Testis (tissue), 2 donors: ENCODE measurements at regions not wholly inside any gene's neighbourhood (a gene's known extent, or its start where the extent isn't known, plus 50 kb on each side); places are given as distances from the start of the nearest gene placed in this dataset.
A peak's percentile ranks its signal among the peaks of the same experiment; 100 is the strongest.

Experiments
- DNase-seq: peaks from one replicate; pipeline ENCODE4 v3.0.0-alpha.2; 2019
- H3K27ac ChIP-seq, 2 donors: fragments of 200-600 bp; sonication (generic); one replicate each; pipeline ENCODE4 v1.5.1; 2019
- H3K27me3 ChIP-seq: fragments of 200-600 bp; sonication (generic); one replicate; pipeline ENCODE4 v1.5.1; 2019
- H3K36me3 ChIP-seq: fragments of 200-600 bp; sonication (generic); one replicate; pipeline ENCODE4 v1.5.1; 2017; ENCODE audit warnings: low read depth; ENCODE audit errors: missing control alignments
- H3K4me1 ChIP-seq: fragments of 200-600 bp; sonication (generic); one replicate; pipeline ENCODE4 v1.5.1; 2019
- H3K4me3 ChIP-seq, 2 donors: fragments of 200-600 bp; sonication (generic); one replicate each; pipeline ENCODE4 v1.5.1; 2017 to 2019
- H3K9me3 ChIP-seq: fragments of 200-600 bp; sonication (generic); one replicate; pipeline ENCODE4 v1.5.1; 2017
- CTCF ChIP-seq, 3 experiments: fragments of 450-650 bp in 2 of 3; fragments of 200-600 bp in 1 of 3; sonication (generic) in 1 of 3; IDR thresholded peaks; one replicate each; pipeline ENCODE4 v1.5.1; 2016 to 2019; ENCODE audit warnings: antibody characterized with exemption in 3 of 3, mild to moderate bottlenecking in 2 of 3, moderate library complexity in 1 of 3
- POLR2A ChIP-seq: fragments of 450-650 bp; IDR thresholded peaks from one replicate; pipeline ENCODE4 v1.6.1; 2017; ENCODE audit warnings: antibody characterized with exemption, mild to moderate bottlenecking, moderate library complexity
- WGBS, 2 donors: methylation state at CpG; one replicate each; pipeline ENCODE4 v1.1.5; 2018; 5-methylcytosine and 5-hydroxymethylcytosine counted together
- intact Hi-C: fragments of 100-400 bp; cut with DNase I; formaldehyde crosslinking; loops from one replicate; pipeline ENCODE4 v1.15.1; 2023; ENCODE audit warnings: low total_unique reads

GRCh38 chr5:97657239-97657638 is 474.2 kb upstream of the RIOK2 start:
- Histone ChIP-seq H3K4me1 (no peaks in the 10 kb centered on the region), H3K36me3 (no peaks in the 10 kb centered on the region), H3K27me3 (no peaks in the 10 kb centered on the region), H3K4me3 (no peak overlapping the region), H3K9me3 (no peaks in the 10 kb centered on the region), H3K27ac (no peak overlapping the region)
- 88 to 92% methylated on average over 1 of the region's 1 CpG for WGBS, 2 donors
- TF ChIP-seq CTCF (IDR thresholded peaks at IDR 0.05) (no peak), POLR2A (no peak)
- intact Hi-C loops: no loop called here
- no peak for DNase-seq

GRCh38 chr5:97658116-97658900 is 475.3 kb upstream of the RIOK2 start:
- peak overlapping the region; percentile 11 to 50 for H3K27ac ChIP-seq
- H3K4me3 ChIP-seq: no peak overlapping the region
- no peaks in the 10 kb centered on the region for H3K36me3 ChIP-seq
- no peaks in the 10 kb centered on the region for H3K9me3 ChIP-seq
- intact Hi-C loops: no loop called here
- WGBS, 2 donors: 63 to 81% methylated on average over 4 of the region's 4 CpGs
- H3K4me1 ChIP-seq: no peaks in the 10 kb centered on the region
- no peak for TF ChIP-seq POLR2A
- TF ChIP-seq CTCF (IDR thresholded peaks at IDR 0.05): no peak
- DNase-seq: peak; percentile 42
- H3K27me3 ChIP-seq: no peaks in the 10 kb centered on the region

GRCh38 chr5:97666783-97667182 is 483.7 kb upstream of the RIOK2 start:
- no peak for DNase-seq
- H3K27me3 ChIP-seq: no peaks in the 10 kb centered on the region
- no peaks in the 10 kb centered on the region for H3K4me1 ChIP-seq
- intact Hi-C loops: no loop called here
- WGBS, 2 donors: 70 to 75% methylated on average over 2 of the region's 2 CpGs
- no peaks in the 10 kb centered on the region for H3K36me3 ChIP-seq
- TF ChIP-seq POLR2A (no peak), CTCF (IDR thresholded peaks at IDR 0.05) (no peak)
- no peak overlapping the region for H3K4me3 ChIP-seq
- no peak overlapping the region for H3K27ac ChIP-seq
- H3K9me3 ChIP-seq: no peaks in the 10 kb centered on the region

- H3K27me3 ChIP-seq: no peaks in the 10 kb centered on the region
- intact Hi-C loops: no loop called here
- H3K9me3 ChIP-seq: no peaks in the 10 kb centered on the region
- no peaks in the 10 kb centered on the region for H3K36me3 ChIP-seq
- no peak overlapping the region for H3K4me3 ChIP-seq
- DNase-seq: no peak
- no peak overlapping the region for H3K27ac ChIP-seq
- TF ChIP-seq POLR2A: no peak
- no peak for TF ChIP-seq CTCF (IDR thresholded peaks at IDR 0.05)
- no peaks in the 10 kb centered on the region for H3K4me1 ChIP-seq
These were observed 487.4 kb upstream of the RIOK2 start for GRCh38 chr5:97670447-97670846.

GRCh38 chr5:97676608-97677007 is 493.6 kb upstream of the RIOK2 start:
- no peaks in the 10 kb centered on the region for H3K36me3 ChIP-seq
- no peak overlapping the region for H3K4me3 ChIP-seq
- DNase-seq: no peak
- WGBS, 2 donors: 94 to 97% methylated on average over 3 of the region's 3 CpGs
- intact Hi-C loops: no loop called here
- TF ChIP-seq CTCF (IDR thresholded peaks at IDR 0.05) (no peak), POLR2A (no peak)
- no peak overlapping the region for H3K27ac ChIP-seq
- no peaks in the 10 kb centered on the region for H3K27me3 ChIP-seq
- no peaks in the 10 kb centered on the region for H3K4me1 ChIP-seq
- H3K9me3 ChIP-seq: no peaks in the 10 kb centered on the region
